ENCODE measurements at regions not wholly inside any gene's neighbourhood (a gene's known extent, or its start where the extent isn't known, plus 50 kb on each side); places are given as distances from the start of the nearest gene placed in this dataset.

DNA sequence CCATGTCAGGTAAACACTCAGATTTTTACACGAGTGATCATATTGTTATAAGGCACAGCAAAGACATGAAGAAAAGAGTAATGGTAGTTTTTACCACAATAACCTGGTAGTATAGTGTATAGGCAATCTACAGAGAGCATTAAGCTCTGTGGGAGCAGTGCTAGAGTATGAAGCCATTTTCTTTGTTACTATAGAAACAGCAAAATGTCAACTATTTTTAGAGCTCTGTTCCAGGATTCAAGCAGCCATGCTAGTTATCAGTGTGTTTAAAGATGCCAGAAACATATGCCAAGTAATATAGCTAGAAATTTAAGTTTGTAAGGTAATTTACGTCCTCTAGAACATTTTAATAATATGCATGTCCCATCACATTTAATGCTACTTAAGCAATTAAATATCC lies 77.6 kb upstream of the RGS18 start:
- DNase-seq (ENCODE audit: insufficient read length, low spot score) (no peak), FAIRE-seq (no peak)
- no peak for TF ChIP-seq POLR2A (IDR thresholded peaks at IDR 0.05; ENCODE audit: low read depth, low read length)
- no peak for TF ChIP-seq PAX5 (IDR thresholded peaks at IDR 0.05; ENCODE audit: insufficient read depth, low read length, severe bottlenecking)
- no peak for TF ChIP-seq TAF1 (IDR thresholded peaks at IDR 0.05; ENCODE audit: low read depth, low read length)
- no peak for TF ChIP-seq SPI1 (IDR thresholded peaks at IDR 0.05; ENCODE audit: low read depth, low read length)

GRCh38 chr1:192081359-192081758 lies 76.9 kb upstream of the RGS18 start:
- TF ChIP-seq POU2F2 (IDR thresholded peaks at IDR 0.05; ENCODE audit: low read depth, low read length), result no peak
- TF ChIP-seq TAF1 (IDR thresholded peaks at IDR 0.05; ENCODE audit: low read depth, low read length), result no peak
- no peak for TF ChIP-seq POLR2AphosphoS5 (IDR thresholded peaks at IDR 0.05; ENCODE audit: low read depth, low read length)
- TF ChIP-seq PAX5 (IDR thresholded peaks at IDR 0.05; ENCODE audit: insufficient read depth, low read length, severe bottlenecking), result no peak
- DNase-seq (ENCODE audit: insufficient read length, low spot score) (no peak), FAIRE-seq (no peak)

DNA sequence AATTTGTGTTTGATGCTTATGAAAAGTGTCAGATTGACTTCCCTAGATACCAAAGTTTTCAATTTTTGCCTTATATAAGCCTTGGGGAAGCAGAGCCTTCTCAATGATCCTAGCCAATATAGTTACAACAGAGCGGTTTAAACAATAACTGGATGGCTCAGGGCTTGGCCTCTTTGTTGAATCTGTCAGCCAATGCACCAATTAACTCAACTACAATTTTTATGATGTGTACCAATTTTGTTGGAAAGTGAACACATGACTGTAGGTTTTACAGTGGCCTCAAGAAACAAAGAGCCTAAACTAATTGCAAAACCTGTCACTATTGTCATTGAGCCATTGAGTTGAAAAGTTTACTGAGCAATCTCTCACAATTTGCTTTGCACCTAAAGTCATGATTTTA lies 71.6 kb upstream of the RGS18 start:
- no peak for TF ChIP-seq SPI1 (IDR thresholded peaks at IDR 0.05; ENCODE audit: low read depth, low read length)
- TF ChIP-seq POLR2AphosphoS5 (IDR thresholded peaks at IDR 0.05; ENCODE audit: low read depth, low read length), result no peak
- TF ChIP-seq PAX5 (IDR thresholded peaks at IDR 0.05; ENCODE audit: insufficient read depth, low read length, severe bottlenecking), result no peak
- TF ChIP-seq POU2F2 (IDR thresholded peaks at IDR 0.05; ENCODE audit: low read depth, low read length), result no peak
- TF ChIP-seq POLR2A (IDR thresholded peaks at IDR 0.05; ENCODE audit: low read depth, low read length), result no peak
- no peak for TF ChIP-seq TAF1 (IDR thresholded peaks at IDR 0.05; ENCODE audit: low read depth, low read length)
- no peak for FAIRE-seq
- DNase-seq (ENCODE audit: insufficient read length, low spot score), result no peak

DNA sequence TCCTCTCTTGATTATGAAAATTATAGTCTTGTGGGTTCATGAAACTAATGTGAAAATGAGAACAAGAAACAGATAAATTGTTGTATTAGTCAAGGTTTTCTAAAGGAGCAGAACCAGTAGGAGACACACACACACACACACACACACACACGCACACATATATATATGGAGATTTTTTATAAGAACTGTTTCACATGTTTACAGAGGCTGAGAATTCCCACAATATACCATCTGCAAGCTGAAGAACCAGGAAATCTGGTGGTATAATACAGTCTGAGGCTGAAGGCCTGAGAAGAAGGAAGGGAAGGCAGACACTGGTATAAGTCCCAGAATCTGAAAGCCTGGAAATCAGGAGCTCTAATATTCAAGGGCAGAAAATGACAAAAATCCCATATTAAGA lies 70.9 kb upstream of the RGS18 start:
- TF ChIP-seq SPI1 (IDR thresholded peaks at IDR 0.05; ENCODE audit: low read depth, low read length) (no peak), POLR2AphosphoS5 (IDR thresholded peaks at IDR 0.05; ENCODE audit: low read depth, low read length) (no peak), POU2F2 (IDR thresholded peaks at IDR 0.05; ENCODE audit: low read depth, low read length) (no peak), POLR2A (IDR thresholded peaks at IDR 0.05; ENCODE audit: low read depth, low read length) (no peak)
- DNase-seq (ENCODE audit: insufficient read length, low spot score) (no peak), FAIRE-seq (no peak)

DNA sequence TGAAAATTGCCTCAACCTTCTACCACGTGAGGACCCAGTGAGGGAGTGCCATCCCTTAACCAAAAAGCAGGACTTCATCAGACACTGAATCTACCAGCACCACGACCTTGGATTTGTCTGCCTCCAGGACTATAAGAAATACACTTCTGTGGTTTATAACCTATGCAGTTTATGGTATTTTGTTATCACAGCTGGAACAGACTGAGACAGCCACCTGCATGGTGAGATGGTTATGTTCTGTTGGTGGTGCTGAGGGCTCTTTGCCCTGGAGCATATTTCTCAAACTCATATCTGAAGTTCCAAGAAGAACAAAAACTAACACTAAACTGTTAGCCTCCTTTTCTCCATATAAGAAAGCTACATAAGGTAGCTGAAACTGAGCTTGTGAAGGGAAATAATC lies 69.8 kb upstream of the RGS18 start:
- DNase-seq (ENCODE audit: insufficient read length, low spot score) (no peak), FAIRE-seq (no peak)
- TF ChIP-seq POLR2A (IDR thresholded peaks at IDR 0.05; ENCODE audit: low read depth, low read length), result no peak
- TF ChIP-seq PAX5 (IDR thresholded peaks at IDR 0.05; ENCODE audit: insufficient read depth, low read length, severe bottlenecking), result no peak
- TF ChIP-seq POLR2AphosphoS5 (IDR thresholded peaks at IDR 0.05; ENCODE audit: low read depth, low read length), result no peak
- TF ChIP-seq POU2F2 (IDR thresholded peaks at IDR 0.05; ENCODE audit: low read depth, low read length), result no peak
- TF ChIP-seq SPI1 (IDR thresholded peaks at IDR 0.05; ENCODE audit: low read depth, low read length), result no peak
- no peak for TF ChIP-seq TAF1 (IDR thresholded peaks at IDR 0.05; ENCODE audit: low read depth, low read length)

DNA sequence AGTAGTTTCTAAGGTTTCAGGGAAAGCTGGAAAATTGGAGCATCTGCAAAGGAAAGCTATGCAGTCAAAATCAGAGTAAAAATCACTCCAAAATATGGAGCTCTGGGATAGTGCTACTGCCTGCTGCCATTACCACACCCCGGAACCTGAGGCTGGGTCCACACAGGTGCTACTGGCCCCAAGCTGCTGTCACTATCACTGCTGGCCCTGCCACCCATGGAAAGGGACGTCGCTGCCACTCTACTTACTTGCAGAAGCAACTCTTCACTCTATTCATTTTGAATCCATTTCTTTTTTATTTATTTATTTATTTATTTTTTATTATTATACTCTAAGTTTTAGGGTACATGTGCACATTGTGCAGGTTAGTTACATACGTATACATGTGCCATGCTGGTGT lies 60.3 kb upstream of the RGS18 start:
- FAIRE-seq, result no peak
- TF ChIP-seq POLR2AphosphoS5 (IDR thresholded peaks at IDR 0.05; ENCODE audit: low read depth, low read length) (no peak), SPI1 (IDR thresholded peaks at IDR 0.05; ENCODE audit: low read depth, low read length) (no peak), POU2F2 (IDR thresholded peaks at IDR 0.05; ENCODE audit: low read depth, low read length) (no peak), POLR2A (IDR thresholded peaks at IDR 0.05; ENCODE audit: low read depth, low read length) (no peak), TAF1 (IDR thresholded peaks at IDR 0.05; ENCODE audit: low read depth, low read length) (no peak), PAX5 (IDR thresholded peaks at IDR 0.05; ENCODE audit: insufficient read depth, low read length, severe bottlenecking) (no peak)
- DNase-seq (ENCODE audit: insufficient read length, low spot score), result no peak

- FAIRE-seq (no peak), DNase-seq (ENCODE audit: insufficient read length, low spot score) (no peak)
- no peak for TF ChIP-seq POU2F2 (IDR thresholded peaks at IDR 0.05; ENCODE audit: low read depth, low read length)
- TF ChIP-seq POLR2AphosphoS5 (IDR thresholded peaks at IDR 0.05; ENCODE audit: low read depth, low read length), result no peak
- no peak for TF ChIP-seq PAX5 (IDR thresholded peaks at IDR 0.05; ENCODE audit: insufficient read depth, low read length, severe bottlenecking)
- TF ChIP-seq POLR2A (IDR thresholded peaks at IDR 0.05; ENCODE audit: low read depth, low read length), result no peak
- TF ChIP-seq SPI1 (IDR thresholded peaks at IDR 0.05; ENCODE audit: low read depth, low read length), result no peak
- TF ChIP-seq TAF1 (IDR thresholded peaks at IDR 0.05; ENCODE audit: low read depth, low read length), result no peak
Observed at GRCh38 chr1:192099328-192099727, 58.9 kb upstream of the RGS18 start.

- FAIRE-seq (no peak), DNase-seq (ENCODE audit: insufficient read length, low spot score) (no peak)
- TF ChIP-seq POU2F2 (IDR thresholded peaks at IDR 0.05; ENCODE audit: low read depth, low read length) (no peak), TAF1 (IDR thresholded peaks at IDR 0.05; ENCODE audit: low read depth, low read length) (no peak), POLR2AphosphoS5 (IDR thresholded peaks at IDR 0.05; ENCODE audit: low read depth, low read length) (no peak), POLR2A (IDR thresholded peaks at IDR 0.05; ENCODE audit: low read depth, low read length) (no peak), SPI1 (IDR thresholded peaks at IDR 0.05; ENCODE audit: low read depth, low read length) (no peak), PAX5 (IDR thresholded peaks at IDR 0.05; ENCODE audit: insufficient read depth, low read length, severe bottlenecking) (no peak)
Observed at GRCh38 chr1:192100686-192101468, 57.4 kb upstream of the RGS18 start.

DNA sequence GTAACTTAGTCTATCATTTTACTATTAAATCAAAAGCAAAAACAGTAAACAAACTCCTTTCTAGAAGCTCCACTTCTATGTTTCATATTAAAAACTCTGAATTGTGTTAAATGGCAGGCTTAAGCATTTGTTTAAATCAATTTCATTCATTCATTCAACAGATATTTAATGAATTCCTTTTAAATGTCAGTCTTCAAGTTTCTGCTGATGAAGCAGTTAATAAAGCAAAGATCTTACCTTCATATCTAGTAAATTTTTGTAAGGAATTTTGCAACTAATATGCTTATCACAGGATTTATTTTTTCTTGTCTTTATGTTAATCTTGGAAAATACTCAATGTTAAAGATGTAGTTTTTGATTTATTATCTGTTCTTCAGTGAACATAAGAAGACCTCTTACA lies 54.1 kb upstream of the RGS18 start:
- FAIRE-seq (no peak), DNase-seq (ENCODE audit: insufficient read length, low spot score) (no peak)
- TF ChIP-seq TAF1 (IDR thresholded peaks at IDR 0.05; ENCODE audit: low read depth, low read length) (no peak), POLR2A (IDR thresholded peaks at IDR 0.05; ENCODE audit: low read depth, low read length) (no peak), POLR2AphosphoS5 (IDR thresholded peaks at IDR 0.05; ENCODE audit: low read depth, low read length) (no peak), SPI1 (IDR thresholded peaks at IDR 0.05; ENCODE audit: low read depth, low read length) (no peak), PAX5 (IDR thresholded peaks at IDR 0.05; ENCODE audit: insufficient read depth, low read length, severe bottlenecking) (no peak), POU2F2 (IDR thresholded peaks at IDR 0.05; ENCODE audit: low read depth, low read length) (no peak)

DNA sequence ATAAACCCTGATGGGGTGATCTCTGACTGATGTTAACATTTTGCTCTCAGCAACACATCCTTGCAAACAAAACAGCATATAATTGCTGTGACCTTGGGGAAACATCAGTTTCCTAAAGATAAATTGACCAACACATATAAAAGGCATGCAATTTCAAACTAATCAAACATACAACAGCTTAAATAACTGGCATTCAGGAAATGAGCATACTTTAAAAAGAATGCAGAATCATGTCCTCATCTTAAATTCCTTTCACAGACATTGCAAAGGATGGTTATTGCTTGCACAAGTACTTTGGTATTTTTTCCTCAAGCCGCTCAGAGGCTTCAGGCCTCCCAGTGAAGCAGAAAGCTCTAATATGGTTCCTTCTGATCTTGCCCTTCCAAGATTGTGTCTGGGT lies 53.4 kb upstream of the RGS18 start:
- no peak for FAIRE-seq
- TF ChIP-seq POU2F2 (IDR thresholded peaks at IDR 0.05; ENCODE audit: low read depth, low read length) (no peak), TAF1 (IDR thresholded peaks at IDR 0.05; ENCODE audit: low read depth, low read length) (no peak), PAX5 (IDR thresholded peaks at IDR 0.05; ENCODE audit: insufficient read depth, low read length, severe bottlenecking) (no peak), POLR2AphosphoS5 (IDR thresholded peaks at IDR 0.05; ENCODE audit: low read depth, low read length) (no peak), SPI1 (IDR thresholded peaks at IDR 0.05; ENCODE audit: low read depth, low read length) (no peak), POLR2A (IDR thresholded peaks at IDR 0.05; ENCODE audit: low read depth, low read length) (no peak)
- no peak for DNase-seq (ENCODE audit: insufficient read length, low spot score)

Data from GM12891 (cell line).